Suppressor macrophage (primary cell): ENCODE measurements at regions not wholly inside any gene's neighbourhood (a gene's known extent, or its start where the extent isn't known, plus 50 kb on each side); places are given as distances from the start of the nearest gene placed in this dataset.
A peak's percentile ranks its signal among the peaks of the same experiment; 100 is the strongest.
"Not testable (repeated sequence)": the region's sequence is repeated elsewhere in the genome, so short reads cannot be mapped to it uniquely, and the experiment has no call there.

Source experiments
- DNase-seq, 4 experiments: peaks; one replicate each; pipeline ENCODE4 v3.0.0-alpha.2; 2020 to 2022

DNA sequence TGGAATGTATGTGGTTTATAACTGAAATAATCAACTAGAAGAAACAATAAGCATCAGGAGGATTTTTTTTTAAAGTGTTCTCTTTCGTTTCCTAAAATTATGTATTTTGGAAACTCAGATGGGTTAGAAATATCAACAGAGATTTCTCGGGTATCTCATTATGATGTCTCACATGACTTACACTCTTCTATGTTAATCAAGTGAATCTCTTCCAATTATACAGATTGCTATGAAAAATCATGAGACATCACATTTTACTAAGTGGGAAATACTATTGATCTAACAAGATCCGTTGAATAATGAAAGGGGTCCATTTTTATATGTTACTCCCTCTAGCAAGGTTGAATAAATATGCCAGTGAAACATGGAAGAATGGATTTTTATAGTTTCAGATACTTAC, 54.7 kb upstream of the NRIP1 start:
- DNase-seq: no peak

DNA sequence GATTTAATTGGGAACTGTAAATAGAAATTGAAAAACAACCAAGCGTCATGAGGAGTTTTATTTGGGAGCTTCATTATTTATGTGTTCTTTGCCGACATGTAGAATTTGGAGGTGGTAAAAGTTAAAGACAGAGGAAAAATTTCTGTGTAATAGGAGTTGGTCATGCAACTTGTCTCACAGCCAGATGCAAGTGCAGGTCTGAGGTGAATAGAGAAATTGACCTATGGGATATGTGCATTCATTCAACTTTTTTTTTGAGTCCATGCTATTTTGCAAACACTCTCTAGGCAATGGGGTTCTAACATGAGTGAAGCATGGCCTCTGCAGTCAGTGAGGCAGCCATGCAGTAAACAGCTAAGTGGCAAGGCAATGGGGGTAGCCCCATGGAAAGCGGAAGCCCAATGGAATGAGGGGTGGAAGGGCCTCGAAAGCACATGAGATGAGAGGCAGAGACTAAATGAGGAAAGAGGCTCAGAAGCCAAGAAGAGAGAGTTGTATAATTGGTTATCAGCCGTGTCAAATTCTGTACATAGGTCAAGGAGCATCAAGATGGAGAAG, 56.4 kb upstream of the NRIP1 start:
- DNase-seq: no peak

DNA sequence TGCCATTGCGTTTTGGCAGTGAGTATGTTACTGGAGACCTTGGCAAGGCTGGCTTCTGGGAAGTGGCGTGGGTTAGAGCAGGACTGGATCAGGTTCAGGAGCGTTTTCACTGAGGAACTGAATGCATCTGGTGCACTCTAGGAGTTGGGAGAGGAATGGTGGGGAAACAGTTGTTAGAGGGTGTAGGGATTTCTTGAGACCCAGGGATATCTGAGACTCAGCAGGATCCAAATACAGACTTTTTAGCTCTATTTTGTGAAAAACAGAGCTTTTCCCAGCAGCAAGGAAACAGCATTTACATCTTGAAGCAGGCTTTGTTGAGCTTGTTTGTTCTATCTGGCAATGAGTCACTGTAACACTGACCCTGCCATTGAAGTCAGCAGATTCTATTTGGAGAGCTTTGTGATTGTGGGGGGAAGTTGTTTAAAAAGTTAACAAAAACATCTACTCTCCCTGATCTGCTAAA, 56.9 kb upstream of the NRIP1 start:
- DNase-seq: peak in 2 of 4 experiments; percentile 12 to 13

DNA sequence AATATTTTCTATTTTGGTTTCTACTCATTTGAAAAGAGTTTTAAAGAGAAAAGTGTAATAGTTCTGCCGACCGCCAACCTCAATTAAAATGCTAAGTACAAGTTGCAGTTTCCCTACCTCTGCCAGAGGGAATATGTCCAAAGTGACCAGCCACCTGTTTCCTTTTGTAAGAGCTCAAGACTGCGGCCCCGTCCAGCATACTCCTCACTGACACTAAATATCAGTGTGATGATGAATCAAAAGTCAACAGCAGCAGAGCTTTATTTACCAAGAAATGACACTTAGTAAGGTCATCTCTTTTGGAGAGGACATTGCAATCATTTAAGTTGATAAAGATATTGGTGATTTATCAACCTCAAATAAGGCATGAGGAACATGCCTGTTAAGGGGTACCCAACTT, 57.4 kb upstream of the NRIP1 start:
- no peak for DNase-seq

DNA sequence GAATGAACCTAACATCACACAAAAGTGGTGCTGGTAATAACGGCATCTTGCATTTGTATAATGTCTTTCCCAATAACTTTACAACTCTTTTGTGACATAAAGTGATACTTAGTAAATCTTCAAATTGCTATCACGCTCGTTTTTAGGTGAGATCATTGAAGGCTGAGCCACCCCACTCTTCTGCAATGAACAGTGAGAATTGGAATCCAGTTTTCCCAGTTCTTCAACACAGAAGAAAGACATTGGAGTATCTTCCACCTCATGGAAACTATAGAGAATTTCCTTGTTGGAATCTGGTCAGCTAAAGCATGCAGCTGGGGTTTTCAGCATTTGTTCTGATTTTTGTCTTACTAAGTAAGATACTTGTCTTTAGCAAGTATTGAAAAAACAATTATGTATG, 59.9 kb upstream of the NRIP1 start:
- no peak for DNase-seq

DNA sequence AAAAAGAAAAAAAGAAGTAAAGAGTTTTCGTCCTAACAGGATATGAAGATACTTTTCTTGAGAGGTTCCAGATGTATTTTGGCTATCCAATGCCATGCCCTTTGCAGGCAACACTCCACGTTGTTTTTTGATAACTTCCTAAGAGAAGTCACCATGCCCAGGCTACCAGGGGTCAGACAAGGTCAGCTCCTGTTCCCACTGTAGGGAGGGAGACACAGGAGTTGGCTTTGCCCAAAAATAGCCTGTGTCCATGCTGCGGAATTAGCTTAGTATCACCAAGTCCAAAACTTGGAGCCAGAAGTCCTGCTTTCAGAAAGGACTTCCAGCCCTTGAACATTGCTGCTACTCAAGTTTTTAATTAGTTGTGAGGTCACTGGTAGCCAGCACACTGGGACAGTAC, 62.1 kb upstream of the NRIP1 start:
- DNase-seq: no peak

DNA sequence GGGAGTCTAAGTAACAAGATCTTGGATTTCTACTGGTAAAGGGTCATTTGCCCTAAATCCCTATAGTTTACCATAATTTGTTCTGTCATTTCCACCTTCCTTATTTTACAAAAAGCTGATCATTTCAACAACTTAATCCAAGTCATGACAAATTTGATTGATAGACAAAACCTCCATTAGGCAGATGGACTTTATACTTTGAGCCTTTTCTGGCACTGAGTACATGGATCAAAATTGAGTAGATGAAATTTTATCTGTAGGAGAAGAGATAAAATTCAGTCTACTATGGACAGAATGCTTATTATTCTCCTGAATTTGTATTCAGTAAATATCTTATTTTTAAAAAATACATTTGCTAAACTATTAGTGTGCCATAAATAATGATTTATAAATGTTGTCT, 62.6 kb upstream of the NRIP1 start:
- DNase-seq: no peak

DNA sequence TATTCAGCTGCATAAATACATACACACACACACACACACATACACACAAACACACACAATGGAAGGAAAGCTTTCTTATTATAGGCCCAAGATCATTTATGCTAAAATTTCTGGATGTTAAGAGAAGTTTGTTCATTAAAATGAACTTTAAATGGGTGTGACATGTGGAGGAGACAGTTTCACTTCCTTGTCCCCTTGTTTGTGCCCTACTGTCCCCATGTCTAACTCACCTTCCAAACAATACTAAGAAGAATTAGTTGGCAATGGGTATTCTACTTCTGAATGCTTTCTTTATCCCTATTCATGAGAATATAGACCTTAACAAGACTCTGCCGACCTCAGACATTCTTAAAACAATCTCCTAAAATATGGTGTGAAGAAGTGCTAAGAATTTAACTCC, 63.5 kb upstream of the NRIP1 start:
- DNase-seq: peak in 1 of 4 experiments; percentile 42

DNA sequence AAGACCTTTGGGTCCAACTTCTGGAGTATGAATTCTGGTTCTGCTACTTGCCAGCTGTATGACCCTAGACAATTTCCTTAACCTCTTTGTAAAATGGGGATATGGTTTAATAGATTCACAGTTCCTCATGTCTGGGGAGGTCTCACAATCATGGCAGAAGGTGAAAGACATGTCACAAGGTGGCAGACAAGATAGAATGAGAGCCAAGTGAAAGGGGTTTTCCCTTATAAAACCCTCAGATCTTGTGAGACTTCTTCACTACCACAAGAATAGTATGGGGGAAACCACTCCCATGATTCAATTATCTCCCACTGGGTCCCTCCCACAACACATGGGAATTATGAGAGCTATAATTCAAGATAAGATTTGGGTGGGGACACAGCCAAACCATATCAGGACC, 63.9 kb upstream of the NRIP1 start:
- not testable (repeated sequence) for DNase-seq

DNA sequence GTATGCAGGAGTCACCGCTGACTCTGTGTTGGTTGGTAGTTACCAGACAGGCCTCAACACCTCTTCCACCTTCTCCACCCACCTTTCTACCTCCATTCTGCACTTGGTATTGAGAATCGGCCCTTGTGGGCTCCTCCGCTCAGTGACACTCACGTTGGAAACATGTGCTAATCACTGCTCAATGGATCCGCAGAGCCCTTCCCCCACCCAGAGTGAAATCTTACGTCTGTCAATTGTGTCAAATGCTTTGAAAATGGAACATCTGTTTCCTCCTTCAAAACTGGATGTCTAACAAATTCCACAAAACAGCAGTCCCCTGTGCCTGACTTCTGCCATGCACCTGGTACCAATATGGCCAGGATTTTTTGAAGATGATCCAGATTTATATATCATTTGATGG, 65.5 kb upstream of the NRIP1 start:
- DNase-seq: no peak

DNA sequence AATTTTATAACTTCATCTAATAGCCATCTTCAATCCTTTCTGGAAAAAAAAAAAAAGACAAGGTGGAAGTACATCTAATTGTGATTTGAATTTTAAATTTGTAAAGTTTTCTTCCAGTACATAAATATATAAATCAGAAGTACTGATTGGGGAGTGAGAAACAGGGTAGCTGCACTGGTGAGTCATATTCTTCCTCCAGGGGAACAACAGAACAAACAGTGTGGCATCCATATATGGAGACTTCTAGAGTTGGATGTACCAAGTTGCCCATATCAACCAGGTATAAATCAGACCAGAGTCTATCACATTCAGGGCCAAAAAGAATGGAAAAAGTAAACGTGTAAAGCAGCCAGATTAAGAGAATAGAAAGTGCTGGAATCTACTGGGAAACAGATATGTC, 66.0 kb upstream of the NRIP1 start:
- DNase-seq: no peak

DNA sequence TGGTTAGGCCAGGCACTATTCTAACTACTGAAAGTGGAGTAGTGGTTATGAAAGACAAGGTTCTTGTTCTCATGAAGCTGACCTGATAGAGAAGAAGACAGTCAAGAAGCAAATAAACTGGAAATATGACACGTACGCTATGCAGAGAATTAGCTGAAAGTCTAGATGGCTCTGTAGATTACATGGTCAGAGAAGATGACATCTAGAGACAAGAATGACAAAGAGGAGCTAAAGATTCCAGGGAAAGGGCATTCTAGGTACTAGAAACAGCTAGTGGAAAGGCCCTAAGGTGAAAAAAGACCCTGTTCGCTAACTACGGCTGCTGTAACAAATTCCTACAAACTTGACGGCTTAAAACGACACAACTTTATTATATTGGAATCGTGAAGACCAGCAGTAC, 68.0 kb upstream of the NRIP1 start:
- DNase-seq: no peak

DNA sequence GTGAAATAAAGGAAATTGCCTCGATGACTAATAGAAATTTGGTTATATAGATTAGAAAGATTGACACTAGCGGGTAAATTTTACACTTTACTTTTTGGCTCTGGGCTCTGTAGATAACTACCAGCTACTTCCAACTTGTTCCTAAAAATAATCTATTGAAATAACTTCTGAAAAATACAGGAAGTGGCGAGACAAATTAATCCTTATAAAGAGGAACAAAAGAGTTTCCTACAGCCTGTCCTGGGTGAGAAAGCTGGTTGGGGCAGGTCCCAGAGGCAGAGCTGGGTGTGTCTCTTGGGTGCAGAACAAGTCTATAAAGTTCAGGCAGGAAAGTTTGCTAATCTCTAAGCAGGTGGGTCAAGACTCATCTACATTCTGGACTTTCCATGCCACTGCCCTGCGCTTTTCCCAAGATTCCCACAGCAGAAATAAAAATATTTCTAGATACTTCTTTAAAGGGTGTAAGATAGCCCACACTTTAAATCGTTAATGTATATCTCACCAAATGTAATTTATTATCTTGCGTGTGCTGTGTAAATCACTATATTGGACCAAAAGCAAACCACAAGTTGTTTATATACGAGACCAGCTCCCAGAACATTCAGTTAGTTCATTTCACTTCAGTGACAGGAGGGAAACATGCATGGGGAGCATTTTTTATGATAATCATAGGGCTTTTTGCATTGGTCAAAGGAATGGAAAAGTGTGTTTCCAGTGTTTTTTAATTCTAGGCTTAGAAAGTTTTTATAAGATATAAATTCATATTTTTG, 70.1 kb upstream of the NRIP1 start:
- DNase-seq: peak; percentile 38 to 76 (median 67)

DNA sequence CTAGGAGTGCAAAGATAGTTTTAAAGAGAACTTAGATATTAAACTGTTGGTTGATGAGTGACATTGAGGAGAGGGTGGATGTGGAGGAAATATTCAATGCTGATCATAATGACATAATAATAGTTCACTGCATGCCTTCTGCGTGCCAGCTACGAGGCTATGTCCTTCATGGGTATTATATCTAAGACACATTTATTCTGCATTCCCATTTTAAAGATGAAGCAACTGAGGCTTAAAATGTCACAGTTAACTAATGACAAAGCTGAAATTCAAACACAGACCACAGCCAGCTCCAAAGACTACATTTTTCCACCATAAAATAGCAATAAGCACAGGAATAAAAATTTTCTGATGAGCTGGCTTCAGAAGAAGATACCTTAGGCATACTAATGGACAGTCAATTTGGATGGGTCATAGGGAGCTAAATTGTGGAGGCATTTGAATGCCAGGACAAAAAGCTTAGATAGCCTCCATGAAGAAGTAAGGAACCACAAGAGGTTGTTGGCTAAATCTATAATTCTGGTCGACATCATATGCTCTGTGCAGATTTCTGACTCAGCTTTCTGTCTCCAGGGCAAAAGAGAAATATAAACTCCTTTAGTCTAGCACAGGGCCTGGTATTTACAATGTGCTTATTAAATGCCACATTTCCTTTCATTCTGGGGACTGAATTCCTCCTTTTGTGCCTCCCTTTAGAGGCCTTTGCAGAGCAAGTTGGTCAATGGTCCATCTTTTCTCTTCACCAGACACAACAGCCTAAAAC, 71.2 kb upstream of the NRIP1 start:
- DNase-seq: no peak

DNA sequence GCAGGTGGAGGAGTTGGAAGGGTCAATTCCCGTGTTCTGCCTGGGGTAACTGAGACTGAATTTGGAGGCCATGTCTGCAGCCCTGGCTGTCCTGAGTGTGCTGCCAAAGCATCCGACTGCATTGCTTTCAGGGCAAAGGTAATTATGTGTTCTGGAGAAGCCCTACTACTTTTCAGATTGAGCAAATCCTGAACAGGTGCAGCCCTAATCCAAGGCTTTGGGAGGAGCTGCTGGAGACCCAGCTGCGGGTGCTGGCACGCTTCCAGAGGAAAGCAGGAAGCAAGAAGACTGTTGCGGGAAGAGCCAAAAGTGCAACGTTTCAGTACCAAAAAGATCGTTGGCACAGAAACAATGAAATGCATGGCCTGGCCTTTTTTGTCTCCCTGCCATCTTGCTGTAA, 73.7 kb upstream of the NRIP1 start:
- peak in 3 of 4 experiments; percentile 20 to 46 (median 34) for DNase-seq

DNA sequence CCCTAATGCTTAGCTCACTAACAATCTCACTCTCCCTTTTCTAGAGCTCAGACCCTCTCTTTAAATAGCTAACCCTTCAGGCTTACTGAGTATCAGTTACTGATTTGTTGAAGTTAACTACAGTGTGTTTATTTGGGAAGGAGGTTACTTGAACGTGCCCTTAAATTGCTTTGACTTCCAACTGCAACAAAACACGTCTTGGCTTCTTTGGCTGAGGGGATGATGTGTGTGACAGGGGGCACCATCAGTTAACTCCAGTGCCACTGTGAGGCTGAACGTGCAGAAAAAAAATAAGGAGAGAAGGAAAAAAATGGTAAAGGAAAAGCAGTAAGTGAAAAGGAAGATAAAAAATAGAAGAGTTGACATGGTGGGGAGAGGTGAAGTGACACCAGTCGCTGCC, 75.1 kb upstream of the NRIP1 start:
- DNase-seq: no peak

DNA sequence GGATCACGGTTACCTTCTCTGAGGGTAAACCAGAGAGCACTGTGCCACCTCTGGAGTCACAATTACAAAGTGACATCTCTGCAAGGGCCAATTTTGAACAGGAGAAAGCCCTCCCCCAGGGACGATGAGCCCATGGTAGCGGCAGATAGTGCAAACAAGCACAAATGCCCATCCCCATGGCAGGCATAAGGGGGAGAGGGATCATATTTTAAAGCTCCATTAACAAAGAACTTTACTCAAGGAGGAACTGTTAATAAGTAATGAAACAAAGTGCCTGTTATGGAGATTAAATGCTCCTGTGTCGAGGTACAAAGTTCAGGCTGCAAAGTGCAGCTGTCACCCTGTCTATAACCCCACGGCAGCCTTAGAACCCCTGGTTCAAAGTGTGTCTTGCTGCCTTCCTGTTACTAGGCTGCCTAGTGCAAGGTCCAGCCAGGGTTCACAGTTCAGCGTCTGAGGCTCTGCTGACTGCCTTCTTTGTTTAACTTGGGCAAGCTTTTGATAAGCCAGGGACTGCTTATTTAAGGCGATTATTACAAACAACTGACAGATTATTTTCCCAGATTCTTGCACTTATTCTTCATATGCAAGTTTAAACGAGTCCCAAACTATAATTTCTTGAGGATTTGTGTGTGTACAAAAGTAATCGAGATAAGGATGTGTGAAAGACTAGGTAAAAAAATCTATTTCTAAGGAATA, 75.7 kb upstream of the NRIP1 start:
- DNase-seq: no peak

DNA sequence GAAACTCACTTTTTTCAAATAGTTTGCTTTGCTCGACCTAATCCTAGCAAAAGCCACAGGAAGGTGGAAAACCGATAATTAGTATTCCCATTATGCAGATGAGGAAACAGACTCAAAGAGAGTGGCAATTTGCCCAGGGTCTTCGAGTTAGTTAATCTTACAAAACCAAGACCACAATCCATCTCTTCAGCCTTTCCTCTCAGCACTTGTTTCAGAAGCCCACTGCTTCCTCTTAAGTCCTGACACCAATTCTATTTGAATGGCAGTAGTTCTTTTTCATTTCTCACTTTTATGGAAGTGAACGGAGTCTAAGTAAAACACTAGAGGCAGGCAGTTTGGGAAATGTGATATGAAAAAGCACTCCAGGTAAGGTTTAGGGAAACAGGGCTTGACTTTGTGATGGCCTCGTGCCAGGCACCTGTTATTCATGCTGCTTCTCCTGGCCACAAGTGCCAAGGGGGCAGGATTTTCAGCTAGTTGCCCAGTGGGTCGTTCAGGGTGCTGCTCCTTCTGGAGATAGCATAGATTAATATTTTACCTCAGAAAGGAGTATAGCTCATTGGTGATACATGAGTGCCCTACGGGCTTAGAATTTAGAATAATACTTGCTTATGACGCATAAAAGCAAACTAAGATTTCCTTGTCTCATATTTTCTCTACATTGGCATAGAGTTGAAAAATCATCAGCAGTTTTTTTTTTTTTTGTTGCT, 76.6 kb upstream of the NRIP1 start:
- DNase-seq: peak in 2 of 4 experiments; percentile 16 to 39

DNA sequence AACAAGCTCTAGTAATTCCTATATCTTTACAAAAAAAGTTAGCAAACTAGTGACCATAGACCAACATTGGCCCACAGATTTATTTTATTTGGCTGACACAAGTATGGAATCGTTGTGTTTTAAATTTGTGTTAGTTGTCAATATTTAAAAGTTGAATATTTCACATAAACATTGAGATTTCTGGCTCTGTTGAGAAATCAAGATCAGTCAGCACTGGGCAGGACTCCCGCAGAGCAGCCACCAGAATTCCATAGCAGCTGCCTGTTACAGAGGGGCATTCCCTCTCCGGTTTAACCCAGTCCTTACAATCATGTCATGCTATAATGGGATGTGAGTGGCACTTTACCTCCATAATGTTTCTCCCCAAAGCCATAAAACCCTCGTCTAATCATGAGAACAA, 79.2 kb upstream of the NRIP1 start:
- DNase-seq: no peak

DNA sequence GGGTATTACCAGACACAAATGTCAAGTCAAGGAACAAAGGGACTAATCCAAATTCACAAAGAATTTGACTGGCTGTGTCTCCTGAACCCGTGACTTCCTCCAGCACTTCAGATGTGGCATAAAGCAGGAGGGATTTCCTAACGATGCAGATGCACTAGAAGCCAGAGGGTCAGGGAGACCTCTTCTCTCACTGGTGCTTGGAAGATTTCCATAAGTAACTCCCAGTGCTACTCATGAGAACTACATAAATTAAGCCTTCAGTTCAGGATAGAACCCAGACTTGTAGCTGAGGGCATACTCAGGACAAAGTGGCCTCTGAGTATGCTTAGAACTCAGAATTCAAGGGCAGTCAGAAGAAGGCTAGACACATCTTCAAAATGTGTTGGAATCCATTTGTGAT, 83.6 kb upstream of the NRIP1 start:
- DNase-seq: no peak

DNA sequence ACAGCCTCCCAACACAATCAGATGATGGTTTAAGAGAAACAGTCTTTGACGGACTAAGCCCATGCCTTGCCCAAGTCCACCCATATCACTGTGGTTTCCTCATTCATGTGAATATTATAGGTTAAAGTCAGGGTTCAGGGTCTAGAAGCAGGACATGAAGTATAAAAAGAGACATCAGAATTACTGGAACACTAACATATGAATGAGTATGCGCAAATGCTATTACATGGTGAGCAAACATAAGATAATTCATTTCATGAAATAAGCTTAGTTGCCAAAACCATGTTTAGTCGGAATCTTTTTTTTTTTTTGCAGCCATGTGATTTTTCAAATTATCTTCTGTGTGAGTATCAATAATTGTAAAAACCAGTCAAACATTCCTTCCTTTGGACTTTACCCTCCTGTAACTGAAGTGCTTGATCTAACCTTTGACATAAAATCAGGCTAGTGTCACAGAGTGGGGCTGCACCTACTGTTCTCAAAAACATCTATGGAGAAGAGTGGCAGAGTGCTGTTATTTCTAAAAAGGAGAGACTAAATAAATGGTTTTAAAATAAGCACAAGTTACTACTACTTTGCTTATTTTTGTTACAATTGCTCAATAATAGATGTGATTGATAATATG, 84.9 kb upstream of the NRIP1 start:
- no peak for DNase-seq
